HG03175 (cell line): ENCODE measurements at regions not wholly inside any gene's neighbourhood (a gene's known extent, or its start where the extent isn't known, plus 50 kb on each side); places are given as distances from the start of the nearest gene placed in this dataset.

Experiments
- ATAC-seq: cut with Tn5 transposase; IDR thresholded peaks from one replicate; pipeline ENCODE4 v1.9.1; 2021; ENCODE audit warnings: mild to moderate bottlenecking, moderate library complexity; ENCODE audit not compliant: unreplicated experiment

- no peak for ATAC-seq
Measured at GRCh38 chr3:46146548-46146947, 61.6 kb downstream of the CCR1 start.

GRCh38 chr3:46146021-46146420 is 62.1 kb downstream of the CCR1 start:
- no peak for ATAC-seq

- no peak for ATAC-seq
Measured at GRCh38 chr3:46145147-46145546, 63.0 kb downstream of the CCR1 start.

- ATAC-seq = no peak
Measured at GRCh38 chr3:46143951-46144473, 64.1 kb downstream of the CCR1 start.

GRCh38 chr3:46141813-46142212 is 66.3 kb downstream of the CCR1 start:
- no peak for ATAC-seq

GRCh38 chr3:46138581-46138980 is 69.5 kb downstream of the CCR1 start:
- no peak for ATAC-seq

GRCh38 chr3:46135475-46135874 is 72.6 kb downstream of the CCR1 start:
- no peak for ATAC-seq

GRCh38 chr3:46133285-46133684 is 74.8 kb downstream of the CCR1 start:
- ATAC-seq = no peak

GRCh38 chr3:46132565-46132964 is 75.5 kb downstream of the CCR1 start:
- no peak for ATAC-seq

GRCh38 chr3:46131884-46132450 is 76.1 kb downstream of the CCR1 start:
- ATAC-seq = no peak

GRCh38 chr3:46130631-46131310 is 77.3 kb downstream of the CCR1 start:
- no peak for ATAC-seq

- no peak for ATAC-seq
Measured at GRCh38 chr3:46129588-46130272, 78.4 kb downstream of the CCR1 start.

- no peak for ATAC-seq
Measured at GRCh38 chr3:46127503-46127902, 80.6 kb downstream of the CCR1 start.

- ATAC-seq = no peak
Measured at GRCh38 chr3:46124216-46125177, 83.6 kb downstream of the CCR1 start.

- no peak for ATAC-seq
Measured at GRCh38 chr3:46123646-46124045, 84.5 kb downstream of the CCR1 start.

- no peak for ATAC-seq
Measured at GRCh38 chr3:46122091-46122490, 86.0 kb downstream of the CCR1 start.

GRCh38 chr3:46120983-46121382 is 87.1 kb downstream of the CCR1 start:
- no peak for ATAC-seq

GRCh38 chr3:46119709-46120498 is 88.2 kb downstream of the CCR1 start:
- no peak for ATAC-seq

- no peak for ATAC-seq
Measured at GRCh38 chr3:46119253-46119652, 88.9 kb downstream of the CCR1 start.

GRCh38 chr3:46116996-46117395 is 89.7 kb upstream of the XCR1 start:
- no peak for ATAC-seq
